ENCODE measurements at regions not wholly inside any gene's neighbourhood (a gene's known extent, or its start where the extent isn't known, plus 50 kb on each side); places are given as distances from the start of the nearest gene placed in this dataset.
"Not testable (repeated sequence)": the region's sequence is repeated elsewhere in the genome, so short reads cannot be mapped to it uniquely, and the experiment has no call there.

DNA sequence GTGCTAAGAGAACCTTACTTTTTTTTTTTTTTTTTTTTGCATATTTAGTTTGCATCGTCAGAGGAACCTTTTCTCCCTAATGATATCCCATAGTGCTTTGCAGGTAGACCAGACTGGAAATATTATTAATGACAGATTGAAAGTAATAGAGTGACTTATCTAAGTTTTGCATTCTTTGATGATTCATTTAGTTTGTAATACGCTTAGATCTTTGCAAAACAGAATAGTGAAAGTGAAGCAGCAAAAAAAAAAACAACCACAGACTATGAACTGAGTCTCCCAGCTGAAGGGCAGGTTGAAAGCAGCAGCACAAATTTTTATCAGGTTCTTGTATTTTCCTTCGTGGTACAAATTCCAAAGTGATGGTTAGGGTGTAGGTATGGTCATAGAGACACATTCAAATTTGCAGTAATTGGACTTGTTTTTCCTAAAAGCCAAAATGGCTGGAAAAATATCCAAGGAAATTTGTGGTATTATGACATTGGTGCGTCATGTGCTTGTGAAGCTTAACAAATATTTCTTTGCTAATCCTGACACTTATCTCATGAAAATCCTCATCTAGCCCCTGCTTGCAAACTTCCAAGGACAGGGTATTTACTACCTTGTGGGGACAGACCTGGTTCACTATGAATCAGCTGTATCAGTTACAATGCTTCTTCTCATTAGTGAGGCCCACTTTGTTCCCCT, 81.8 kb upstream of the CREB5 start:
- no peak for DNase-seq

DNA sequence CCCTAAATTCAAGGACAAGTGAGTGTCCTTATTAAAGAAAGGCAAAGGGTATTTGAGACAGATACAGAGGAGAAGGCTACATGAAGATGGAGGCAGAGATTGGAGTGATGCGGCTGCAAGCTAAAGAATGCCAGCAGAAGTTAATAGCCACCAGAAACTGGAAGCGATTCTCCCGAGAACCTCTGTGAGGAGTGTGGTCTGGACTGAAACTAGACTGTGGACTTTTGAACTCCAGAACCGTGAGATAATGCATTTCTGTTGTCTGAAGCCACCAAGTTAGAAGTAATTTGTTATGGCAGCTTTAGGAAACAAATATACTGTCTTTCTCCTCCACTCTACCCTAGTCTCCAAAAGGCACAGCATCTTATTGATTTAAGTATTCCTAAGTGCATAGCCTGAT, 80.3 kb upstream of the CREB5 start:
- DNase-seq: no peak

DNA sequence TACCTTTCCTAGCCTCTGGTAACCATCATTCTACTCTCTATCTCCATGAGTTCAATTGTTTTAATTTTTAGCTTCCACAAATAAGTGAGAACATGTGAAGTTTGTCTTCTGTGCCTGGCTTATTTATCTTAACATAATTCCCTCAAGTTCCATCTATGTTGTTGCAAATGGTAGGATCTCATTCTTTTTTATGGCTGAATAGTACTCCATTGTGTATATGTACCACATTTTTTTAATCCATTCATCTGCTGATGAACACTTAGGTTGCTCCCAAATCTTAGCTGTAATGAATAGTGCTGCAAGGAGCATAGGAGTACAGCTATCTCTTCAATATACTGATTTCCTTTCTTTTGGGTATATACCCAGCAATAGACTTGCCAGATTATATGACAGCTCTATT, 78.8 kb upstream of the CREB5 start:
- not testable (repeated sequence) for DNase-seq

DNA sequence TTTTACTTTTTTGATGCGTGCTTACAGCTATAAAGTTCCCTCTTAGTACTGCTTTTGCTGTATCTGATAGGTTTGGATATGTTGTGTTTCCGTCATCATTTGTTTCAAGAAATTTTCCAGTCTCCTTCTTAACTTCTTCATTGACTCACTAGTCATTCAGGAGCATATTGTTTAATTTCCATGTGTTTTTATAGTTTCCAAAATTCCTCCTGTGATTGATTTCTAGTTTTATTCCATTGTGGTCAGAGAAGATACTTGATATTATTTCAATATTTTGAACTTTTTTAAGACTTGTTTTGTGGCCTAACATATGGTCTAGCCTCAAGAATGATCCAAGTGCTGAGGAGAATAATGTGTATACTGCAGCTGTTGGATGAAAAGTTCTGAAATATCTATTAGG, 75.5 kb upstream of the CREB5 start:
- no peak for DNase-seq

DNA sequence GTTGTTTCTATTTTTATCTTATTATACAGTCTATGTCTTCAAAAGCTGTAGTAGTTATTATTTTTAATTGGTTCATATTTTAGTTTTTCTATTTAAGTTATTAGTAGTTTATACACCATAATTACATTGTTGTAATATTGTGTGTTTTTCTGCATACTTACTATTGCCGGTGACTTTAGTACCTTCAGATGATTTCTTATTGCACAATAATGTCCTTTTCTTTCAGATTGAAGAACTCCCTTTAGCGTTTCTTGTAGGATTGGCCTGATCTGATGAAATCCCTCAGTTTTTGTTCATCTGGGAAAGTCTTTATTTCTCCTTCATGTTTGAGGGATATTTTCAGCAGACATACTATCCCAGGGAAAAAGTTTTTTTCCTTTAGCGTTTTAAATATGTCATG, 74.3 kb upstream of the CREB5 start:
- no peak for DNase-seq

DNA sequence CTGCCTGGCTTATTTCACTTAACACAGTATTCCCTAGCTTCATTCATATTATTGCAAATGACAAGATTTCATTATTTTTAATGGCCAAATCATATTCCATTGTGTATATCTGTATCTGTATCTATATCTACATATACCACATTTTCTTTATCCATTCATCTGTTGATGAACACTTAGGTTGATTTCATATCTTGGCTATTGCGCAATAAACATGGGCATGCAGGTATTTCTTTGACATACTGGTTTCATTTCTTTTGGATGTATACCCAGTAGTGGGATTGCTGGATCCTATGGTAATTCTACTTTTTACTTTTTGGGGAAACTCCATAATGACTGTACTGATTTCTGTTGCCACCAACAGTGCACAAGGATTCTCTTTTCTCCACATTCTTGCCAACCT, 68.9 kb upstream of the CREB5 start:
- DNase-seq: no peak

DNA sequence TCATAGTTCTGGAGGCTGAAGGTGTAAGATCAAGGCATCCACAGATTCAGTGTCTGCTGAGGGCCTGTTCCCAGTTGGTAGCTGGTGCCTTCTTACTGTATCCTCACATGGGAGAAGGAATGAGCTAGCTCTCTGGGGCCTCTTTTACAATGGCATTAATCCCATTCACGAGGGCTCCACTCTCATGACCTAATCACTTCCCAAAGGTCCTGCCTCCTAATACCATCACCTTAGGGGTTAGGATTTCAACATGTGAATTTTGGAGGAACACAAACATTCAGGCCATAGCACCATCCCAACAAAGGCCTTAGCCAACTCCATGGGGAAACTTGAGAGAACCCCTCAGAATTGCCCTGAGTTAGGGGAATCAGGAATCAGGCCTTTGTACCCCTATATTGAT, 66.1 kb upstream of the CREB5 start:
- DNase-seq: no peak

DNA sequence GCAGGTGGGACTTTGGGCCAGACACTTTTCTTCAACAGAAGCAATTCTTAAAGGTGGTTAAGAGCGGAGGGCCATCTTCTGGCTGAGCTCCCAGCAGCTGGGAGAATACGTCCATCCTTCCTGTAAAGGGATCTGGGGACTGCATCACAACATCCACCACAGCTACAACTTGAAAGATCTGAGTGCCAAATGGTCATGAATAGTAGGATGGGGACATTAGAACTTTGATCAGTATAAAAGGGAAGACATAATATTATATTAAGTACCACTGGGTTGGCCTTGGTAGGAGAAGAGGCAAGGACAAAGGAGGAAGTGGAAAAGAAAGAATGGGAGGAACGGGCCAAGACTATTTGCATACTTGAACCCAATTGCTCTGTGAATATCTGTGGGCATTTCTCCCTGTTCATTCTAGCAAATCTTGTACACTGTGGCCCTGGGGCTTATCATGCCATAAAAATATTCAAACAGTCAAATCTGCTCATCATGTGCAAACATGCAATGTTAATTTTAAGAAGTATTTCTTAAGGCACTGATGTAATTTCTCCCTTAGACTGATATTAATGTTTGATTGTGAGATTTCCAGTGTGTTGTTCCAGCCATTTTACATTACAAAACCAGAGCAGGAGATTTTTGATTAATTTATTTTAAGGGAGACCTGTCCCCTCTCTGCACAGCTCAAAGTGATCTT, 65.5 kb upstream of the CREB5 start:
- no peak for DNase-seq

DNA sequence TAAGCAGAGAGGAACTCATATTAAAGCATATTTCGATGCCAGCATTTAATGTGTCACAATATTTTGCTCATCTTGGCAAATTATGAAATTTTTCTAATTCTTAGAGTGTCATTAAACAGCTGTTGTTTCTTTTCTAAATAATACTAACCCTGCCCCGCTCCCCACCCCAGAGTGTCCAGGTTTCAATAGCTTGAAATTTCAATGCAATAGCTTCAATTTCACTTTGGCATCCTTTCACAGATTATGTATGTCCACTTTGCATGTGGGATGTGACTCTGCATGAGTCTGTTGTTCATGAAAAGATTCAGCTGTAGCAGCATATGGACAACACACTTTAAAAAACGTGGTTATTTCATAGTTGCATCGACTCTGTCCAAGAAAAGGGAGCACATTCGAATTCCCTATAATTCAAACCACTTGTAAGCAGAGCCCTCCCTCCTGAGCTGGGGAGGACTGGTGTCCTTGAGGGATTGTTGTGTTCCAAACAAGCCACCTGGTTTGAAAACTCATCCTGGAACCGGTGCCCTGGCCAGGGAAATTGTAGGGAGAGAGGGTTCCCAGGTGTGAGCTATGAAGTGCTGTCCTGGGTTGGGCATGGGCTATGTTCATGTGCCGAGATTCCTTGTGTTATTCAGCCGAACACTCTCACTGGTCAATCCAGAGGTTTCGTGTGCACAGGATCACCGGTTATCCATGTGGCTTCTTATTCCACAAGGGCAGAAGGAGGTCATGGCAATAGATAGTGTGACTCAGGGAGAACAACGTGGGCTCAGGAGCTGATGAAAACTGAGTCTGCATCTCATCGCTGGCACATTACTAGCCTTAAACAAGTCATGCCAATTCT, 64.6 kb upstream of the CREB5 start:
- no peak for DNase-seq

DNA sequence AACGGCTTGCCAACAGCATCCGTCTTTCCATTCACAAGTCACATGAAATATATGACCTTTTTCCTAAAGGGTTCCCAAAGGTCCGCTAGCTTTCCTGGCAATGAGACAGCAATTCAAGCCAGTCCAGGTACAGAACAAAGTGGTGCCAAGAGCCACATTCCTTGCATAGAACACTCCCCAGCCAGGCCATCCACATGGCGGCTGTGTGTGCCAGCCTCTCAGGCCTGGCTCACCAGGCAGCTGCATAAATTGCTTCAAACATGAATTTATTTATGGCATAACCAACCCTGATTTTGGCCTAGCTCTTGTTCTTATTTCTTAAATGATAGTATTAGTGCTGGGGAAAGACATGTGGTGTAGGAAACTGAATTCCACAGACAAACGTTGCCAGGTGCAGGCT, 63.7 kb upstream of the CREB5 start:
- DNase-seq: no peak

DNA sequence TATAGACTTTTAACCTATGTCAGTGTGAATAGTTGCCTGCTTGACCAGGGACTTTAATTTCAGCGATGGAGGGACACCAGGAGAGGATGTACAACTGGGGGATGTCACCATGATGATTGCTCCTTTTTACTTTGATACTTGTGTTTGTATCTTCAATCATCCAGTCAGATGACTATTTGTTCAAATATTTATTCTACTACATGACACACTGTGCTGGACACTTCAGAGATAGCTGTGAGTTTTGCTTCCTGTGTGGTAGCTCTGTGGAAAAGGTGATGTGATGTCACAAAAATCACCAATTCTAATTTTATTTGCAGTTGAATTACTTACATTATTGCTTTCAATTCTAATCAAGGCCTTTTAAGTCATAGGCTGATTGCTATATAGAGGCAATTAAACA, 62.7 kb upstream of the CREB5 start:
- no peak for DNase-seq

DNA sequence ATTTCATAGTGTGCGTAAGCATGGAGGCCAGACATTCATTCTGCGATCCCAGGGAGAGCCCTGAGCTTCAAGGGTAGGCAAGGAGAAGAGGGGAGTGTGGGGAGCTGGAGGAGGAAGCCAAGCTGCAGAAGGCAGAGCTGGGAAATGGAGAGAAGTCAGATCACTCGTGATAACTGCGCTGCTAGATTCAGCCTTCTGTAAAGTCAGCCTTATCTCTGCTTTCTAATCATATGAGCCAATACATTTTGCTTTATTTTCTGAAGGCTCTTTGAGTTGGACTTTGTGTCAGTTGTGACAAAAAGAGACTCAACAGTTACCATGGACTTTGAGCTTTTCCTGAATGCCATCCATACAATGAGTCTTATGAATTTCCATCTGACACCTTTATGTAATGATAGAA, 61.7 kb upstream of the CREB5 start:
- DNase-seq: no peak

DNA sequence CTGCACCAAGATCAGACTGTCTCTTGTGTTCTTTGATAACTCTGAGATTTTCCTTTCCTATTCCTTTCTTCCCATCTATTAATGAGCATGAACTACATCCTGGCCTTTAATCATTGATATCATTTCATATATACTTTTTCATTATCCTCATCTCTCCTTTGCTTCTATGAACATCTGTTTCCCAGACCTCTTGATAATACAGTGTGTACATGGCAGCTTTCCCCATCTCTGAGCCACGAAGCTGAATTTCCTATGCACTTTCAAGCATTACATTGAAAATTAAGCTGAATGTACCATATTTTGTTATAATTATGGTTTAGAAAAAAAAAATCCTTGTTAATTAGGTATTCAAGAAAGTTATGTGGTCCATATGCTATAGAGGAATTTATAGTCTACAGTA, 60.9 kb upstream of the CREB5 start:
- DNase-seq: no peak

DNA sequence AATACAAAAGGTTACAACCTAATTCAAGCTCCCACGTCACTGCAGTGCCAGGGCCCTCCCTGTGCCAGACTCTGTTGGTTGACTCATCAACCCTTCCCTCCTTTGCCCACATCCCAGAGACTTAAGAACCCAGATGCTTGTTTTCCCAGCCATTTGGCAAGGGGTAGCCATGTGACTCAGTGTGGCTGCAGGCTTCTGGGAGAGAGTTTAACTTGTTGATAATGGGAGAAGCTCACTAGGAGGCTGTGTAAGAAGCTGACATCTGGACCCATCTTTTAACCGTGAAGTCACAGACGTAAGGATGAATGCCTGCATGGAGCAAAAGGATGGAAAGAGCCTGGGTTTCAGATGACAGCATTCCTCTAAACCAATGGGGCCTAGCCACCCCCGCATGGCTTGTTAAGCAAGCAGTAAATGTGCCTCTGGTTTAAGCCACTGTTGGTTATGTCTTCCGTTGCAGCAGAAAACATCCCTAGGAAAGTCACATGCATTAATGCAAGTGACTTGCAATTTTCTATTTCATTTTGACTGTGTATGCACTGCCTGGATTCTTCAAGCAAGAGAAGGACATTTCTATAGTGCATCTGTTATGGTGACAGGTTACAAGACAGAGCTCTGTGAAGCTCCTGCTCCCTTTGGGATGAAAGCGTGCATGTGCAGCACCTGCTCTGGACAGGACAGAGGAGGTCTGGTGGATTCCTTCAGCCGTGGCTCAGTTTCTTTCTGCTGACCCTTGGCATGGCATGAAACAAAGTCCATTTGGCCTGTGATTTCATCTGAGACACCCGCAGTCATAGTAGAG, 57.5 kb upstream of the CREB5 start:
- no peak for DNase-seq

DNA sequence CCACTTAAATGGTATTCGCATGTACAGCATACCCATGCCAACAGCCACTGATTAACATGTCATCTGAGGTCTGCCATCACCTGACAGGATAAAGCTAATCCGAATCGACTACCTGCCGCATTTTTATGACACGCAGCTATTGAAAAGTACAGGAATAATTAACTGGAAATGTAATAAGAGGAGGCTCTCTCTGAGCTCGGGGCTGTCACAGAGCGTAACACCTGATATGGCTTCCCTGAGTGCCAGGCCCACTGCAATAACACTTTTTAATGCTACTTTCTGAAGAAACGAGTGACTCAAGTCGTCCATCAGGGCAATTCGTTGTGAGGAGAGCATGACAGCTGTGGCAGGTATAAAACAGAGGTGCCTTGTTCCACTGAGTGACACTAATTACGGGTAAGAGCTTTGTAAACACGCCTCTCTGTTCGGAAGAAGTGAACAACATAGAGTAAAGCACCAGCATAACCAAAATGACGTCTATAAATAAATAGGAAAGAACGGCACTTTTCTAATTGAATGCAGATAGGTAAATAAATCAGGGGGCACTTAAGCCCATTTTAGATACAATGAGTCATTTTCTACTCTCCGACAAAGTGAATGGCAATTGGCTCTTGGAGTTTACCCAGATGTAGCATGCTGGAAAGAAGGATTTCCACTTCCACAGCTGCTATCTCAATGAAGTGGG, 56.5 kb upstream of the CREB5 start:
- no peak for DNase-seq

DNA sequence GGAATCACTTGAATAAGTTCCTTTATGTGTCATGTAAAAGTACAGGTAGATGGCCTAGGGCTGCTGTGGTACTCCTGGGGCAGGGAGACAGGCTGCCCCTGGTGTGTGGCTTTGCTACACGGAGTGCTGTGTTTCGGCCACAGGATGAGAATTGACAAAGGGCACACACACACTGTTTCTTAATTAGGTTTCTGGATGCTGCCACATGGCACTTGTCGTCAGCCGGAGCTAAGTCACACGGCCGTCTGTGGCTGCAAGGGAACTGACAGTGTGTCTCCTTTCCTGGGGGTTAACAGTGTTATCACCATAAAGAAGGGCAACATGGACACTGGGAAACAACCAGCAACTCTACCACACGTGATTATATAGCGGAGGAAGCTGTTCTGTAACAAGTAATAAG, 55.7 kb upstream of the CREB5 start:
- DNase-seq: no peak

DNA sequence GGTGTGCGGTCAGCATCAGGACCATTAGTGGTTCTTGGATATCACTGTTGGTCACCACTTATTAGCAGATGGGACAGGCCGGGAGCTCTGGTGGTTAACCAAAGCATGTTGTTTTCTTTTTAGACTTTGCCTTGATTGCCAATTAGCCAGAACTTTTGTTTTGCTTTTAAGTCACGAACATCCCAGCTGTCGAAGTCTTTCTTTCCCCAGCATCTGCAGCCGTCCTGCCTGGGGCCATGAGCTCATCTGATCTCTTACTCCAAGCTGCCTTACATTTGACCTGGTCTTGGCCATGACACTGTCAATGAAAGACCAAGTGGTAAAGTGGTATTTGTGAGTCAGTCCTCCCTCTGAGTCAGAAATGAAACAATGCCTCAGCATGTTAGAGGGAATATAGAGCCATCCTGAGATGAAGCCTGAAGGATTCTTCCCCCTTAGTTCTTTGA, 53.9 kb upstream of the CREB5 start:
- no peak for DNase-seq

DNA sequence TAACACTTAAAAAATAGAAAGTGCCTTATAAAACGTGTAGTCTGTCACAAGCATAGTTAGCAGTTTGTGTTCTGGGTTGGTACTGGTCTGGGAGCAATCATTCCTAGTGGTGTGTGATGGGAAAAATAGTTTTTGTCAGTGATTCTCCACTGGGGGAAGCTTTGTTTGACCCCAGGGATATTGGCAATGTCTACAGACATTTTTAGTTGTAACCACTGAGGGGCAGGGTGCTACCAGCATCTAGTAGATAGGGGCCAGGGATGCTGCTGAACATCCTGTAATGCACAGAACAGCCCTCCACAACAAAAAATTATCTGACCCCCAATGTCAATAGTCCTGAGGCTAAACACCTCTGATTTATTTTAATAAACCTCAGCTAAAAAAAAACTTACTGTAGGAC, 51.6 kb upstream of the CREB5 start:
- DNase-seq: no peak

DNA sequence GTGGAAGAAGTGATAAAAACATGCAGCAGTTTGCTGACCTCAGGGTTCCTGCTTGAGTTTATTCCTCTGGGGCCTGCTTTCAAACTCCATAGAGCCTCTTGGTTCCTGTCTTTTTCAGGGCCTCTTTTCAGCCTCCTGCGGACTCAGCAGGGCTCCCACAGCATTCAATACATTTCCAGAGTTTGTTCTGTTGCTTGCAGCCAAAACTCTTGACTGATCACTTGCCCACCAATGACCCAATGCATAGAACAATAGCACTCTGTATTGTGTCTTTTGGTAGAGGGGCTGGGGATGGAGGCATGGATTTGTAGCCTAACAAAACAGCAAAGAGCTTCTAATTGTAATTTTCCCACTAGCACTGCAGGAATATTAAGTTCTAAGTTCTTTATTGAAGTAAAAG, 50.8 kb upstream of the CREB5 start:
- DNase-seq: no peak

DNA sequence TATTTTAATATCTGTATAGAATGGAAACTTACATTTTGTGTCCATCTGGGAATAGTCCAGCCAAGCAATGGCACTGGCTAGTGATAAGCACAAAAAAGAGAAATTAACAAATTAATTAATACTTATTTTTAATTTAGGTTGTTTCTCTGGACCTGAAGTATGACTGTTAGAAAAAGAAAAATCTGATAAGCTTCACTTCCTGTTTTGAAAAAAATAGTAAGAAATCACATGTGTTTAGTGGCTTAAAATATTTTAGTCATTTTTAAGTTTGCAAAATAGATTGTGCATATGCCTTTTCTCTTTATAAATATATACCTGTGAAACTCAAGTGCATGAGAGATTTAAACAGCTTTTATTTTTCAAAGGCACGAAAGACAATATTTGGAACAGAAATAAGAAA, 50.1 kb upstream of the CREB5 start:
- no peak for DNase-seq
